ENCODE measurements at regions not wholly inside any gene's neighbourhood (a gene's known extent, or its start where the extent isn't known, plus 50 kb on each side); places are given as distances from the start of the nearest gene placed in this dataset.

DNA sequence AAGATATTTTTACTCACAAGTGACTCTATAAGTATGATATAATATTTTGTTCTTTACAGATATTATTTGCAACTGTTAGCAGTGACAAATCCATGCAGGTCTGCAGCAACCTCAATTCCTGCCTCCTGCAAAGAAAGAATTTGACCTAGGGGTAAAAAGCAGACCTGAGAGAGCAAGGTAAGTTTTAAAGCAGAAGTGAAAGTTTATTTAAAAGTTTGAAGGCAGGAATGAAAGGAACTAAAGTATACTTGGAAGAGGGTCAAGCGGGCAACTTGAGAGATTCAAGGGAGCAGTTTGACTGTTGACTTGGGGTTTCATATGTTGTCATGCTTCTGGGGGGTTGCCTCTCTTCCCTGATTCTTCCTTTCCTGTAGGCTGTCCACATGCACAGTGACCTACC, 520.1 kb upstream of the PCDH20 start:
- TF ChIP-seq HDGF (IDR thresholded peaks at IDR 0.05; ENCODE audit: borderline replicate concordance) (no peak), FOXK2 (IDR thresholded peaks at IDR 0.05) (no peak)

All from HEK293T (cell line).